ENCODE measurements at regions not wholly inside any gene's neighbourhood (a gene's known extent, or its start where the extent isn't known, plus 50 kb on each side); places are given as distances from the start of the nearest gene placed in this dataset.
"Not testable (repeated sequence)": the region's sequence is repeated elsewhere in the genome, so short reads cannot be mapped to it uniquely, and the experiment has no call there.

DNA sequence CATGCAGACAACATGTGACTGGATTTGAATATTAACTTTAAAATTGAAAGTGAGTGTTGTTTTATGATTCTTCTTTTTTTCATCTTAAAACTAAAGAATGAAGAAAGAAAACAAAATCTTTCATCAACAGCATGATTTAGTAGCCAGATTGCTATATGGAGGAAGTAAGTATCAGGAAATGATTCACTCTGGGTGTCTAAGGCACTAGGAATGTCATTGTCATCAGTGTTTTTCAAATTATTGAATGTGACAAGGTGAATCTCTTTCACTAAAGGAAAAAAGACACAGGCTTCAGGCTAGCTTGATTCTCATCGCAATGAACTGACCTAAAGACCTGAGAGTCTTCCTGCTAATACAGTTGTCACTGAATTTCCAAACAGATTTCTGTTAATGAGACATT, 430.1 kb downstream of the FBXO15 start:
- no peak for DNase-seq

DNA sequence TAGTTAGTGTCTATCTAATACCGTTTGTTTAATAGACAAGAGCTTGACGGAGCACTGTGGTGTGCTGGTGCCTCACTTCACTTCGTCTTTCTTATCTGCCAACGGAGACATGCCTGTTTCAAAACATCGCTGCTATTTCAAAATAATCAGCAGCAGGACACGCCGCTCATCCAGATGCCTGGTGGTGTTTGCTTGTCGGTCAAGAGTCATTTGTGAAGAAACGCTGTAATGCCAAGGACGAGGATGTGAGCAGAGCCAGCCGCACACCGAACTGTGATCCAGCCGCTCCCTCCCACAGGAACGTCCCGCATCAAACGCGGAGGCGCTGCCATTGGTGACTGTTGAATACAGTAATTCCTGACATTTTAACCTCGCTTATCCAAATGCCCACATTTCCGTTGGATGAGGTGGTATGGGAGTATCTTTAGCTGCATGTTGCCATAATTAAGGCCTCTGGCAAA, 432.4 kb downstream of the FBXO15 start:
- DNase-seq: no peak

DNA sequence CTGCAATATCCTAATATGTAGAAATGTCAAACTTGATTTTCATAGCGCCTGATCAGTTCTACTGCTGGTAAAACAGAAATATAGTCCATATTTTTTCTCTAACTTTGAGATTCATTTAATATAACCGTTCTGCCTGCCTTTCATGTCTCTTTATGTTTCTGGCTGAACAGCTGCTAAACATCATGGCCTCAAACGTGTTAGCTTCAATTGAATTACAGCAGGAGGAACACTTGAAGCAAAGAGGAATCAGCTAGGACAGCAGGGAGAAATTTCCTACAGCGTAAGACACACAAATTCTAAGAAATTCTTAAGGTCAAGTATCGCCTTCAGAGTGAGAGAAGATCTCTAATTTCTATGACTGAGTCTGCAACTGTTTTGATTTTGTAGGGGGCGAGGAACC, 433.2 kb downstream of the FBXO15 start:
- no peak for DNase-seq

DNA sequence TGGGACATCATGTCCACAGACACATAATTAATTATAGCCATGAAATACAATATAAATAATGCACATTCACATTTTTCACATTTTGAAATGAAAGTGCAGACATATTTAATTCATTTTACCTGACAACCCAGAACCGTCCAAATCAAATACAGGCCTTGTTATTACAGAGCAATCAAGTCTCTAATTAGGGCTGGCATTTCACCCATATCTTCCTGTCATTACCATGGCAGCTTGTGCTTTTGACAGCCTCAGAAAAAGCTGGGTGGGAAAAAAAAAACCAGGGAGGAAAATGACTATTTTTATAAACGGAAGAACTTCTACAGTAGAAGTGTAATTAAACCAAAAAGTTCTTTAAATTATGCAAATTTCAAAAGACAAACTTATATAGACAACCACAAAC, 436.4 kb downstream of the FBXO15 start:
- no peak for DNase-seq

DNA sequence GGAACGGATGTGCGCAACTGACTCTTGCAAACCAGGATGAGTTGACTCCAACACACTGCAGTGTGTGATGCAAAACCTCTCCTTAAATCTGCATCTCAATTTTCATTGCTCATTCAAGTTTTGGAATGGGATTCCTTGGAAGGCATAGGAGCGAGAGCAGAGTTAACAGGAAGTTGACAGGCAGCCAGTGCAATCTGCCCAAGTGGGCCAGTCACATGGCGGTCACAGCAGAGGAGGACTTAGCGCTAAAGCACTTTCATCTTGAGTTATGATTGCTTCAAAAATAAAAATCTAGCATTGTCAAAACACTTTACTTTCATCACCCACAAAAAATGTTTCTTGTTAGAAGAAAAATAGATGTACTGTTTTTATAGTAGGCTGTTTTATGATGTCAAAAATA, 439.0 kb downstream of the FBXO15 start:
- DNase-seq: no peak

DNA sequence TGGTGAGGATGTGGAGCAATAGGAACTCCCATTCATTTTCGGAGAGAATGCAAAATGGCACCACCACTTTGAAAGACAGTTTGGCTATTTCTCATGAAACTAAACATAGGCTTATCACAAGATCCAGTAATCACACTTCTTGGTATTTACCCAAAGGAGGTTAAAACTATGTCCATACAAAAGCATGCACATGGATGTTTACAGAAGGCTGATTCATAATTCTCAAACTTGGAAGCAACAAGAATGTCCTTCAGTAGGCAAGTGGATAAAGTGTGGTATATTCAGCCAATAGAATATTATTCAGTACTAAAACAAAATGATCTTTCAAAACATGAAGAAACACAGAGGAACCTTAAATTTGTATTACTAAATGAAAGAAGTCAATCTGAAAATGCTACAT, 440.6 kb downstream of the FBXO15 start:
- no peak for DNase-seq

DNA sequence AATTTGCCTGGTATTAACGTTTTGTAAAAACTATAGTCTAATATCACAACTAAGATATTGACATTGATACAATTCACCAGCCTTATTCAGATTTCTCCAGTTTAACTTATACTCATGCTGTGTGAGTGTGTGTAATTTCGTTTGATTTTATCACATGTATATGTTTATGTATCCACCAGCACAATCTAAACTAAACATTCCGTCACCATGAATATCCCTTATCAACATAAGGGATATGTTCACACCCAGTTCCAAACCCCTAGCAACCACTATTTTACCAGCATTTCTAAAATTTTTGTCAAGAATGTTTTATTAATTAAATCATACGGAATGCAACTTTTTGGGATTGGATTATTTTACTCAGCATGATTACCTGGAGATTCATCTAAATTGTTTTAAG, 450.3 kb downstream of the FBXO15 start:
- no peak for DNase-seq

DNA sequence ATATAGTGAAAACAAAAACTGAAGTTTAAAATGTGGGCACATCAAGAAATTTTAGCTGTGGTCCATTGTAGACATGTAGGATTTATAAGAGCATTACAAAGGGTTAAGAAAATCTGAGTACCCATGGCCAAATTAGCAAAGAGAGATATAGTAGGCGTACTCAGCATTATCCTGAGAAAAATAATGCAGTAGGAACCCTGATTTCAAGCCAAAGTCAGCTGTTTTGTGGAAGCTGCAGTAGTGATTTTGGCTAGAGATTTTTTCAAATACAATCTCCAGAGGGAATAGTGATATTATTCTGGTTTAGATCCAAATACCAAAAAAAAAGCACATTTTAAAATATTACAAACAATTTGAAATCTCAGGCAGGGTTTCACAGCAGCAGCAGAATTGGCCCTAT, 450.9 kb downstream of the FBXO15 start:
- DNase-seq: no peak

DNA sequence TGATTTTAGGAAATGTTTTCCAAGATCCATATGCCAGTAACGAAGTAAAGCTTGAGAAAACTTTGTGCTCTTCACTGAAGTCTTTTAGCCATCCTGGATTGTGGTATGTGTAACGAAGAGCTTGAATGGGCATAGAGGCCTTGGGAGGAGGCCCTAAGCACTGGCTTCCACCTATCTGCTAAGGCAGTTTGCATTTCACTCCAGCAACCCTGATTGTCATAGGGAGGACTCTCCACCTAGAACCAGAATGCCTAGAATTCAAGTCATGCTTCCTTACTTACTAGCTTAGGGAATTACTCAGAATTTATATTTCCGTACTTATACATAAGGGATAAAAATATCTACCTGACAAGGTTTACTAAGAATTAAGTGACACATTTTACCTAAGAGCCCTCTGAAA, 451.5 kb downstream of the FBXO15 start:
- no peak for DNase-seq

DNA sequence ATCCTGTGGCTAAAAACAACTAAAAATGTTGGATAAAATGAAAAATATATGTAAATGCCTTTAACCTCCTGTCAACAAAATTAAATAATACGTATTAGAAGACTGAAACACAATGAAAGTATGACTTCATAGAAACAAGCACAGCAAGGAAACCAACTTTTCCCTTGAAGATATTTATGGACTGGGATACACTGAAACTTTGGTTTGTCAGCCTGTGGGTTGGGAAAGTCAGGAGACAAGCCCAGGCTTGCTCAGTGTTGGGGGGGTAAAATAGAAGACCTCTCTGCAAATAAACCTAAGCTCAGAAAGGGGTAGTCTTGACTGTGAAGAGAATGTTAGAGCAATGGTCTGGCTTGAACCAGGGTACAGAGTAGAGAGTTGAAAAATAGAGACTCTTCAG, 454.5 kb downstream of the FBXO15 start:
- DNase-seq: no peak

DNA sequence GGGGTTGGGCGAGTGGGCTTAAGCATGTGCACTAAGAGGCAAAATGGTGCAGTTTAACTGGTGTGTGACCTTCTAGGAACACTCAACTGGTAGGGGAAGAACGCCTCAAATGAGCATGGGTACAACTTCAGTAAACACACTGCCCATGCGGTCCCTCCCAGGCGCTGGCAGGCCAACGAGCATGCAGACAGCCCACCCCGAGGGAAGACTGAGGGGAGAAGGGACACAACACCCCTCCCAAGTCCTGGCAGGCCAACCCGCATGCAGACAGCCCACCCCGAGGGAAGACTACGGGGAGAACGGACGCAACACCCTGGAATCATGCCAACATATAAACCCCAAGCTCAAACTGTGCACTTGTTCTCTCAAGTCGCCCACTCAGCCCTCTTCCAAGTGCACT, 456.0 kb downstream of the FBXO15 start:
- no peak for DNase-seq

DNA sequence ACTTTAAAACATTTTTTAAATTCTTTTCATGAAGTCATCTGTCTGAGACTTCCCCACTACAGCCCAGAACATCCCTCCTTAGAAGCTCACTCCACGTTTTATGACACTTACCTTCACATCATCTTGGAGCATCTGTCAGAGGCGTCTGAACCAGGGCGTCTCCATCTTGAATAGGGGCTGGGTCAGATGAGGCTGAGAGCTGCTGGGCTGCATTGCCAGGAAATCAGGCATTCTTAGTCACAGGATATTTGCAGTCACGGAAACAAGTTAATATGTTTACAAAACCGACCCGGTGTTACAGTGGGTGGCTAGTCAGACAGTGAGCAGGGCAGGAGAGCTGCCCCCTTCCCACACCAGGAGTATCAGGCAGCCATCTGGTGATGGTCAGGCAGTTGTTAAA, 456.5 kb downstream of the FBXO15 start:
- DNase-seq: no peak

DNA sequence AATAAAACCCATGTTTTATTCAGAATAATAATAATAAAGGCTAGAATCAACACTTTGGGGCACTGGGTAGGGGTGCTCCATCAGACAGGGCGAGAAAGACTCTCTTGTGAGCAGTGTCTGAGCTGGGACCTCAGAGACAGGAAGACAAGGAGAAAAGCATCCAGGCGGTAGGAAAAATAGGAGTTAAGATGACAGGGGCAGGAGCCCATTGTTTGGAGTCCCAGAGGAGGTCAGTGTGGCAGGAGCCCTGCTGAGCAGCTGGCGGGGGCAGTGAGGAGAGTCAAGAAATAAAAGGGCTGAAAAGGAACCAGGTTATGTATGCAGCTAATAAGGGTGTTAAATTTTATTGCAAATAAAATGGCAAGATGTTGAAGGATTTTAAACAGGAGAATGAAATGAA, 457.4 kb downstream of the FBXO15 start:
- no peak for DNase-seq

DNA sequence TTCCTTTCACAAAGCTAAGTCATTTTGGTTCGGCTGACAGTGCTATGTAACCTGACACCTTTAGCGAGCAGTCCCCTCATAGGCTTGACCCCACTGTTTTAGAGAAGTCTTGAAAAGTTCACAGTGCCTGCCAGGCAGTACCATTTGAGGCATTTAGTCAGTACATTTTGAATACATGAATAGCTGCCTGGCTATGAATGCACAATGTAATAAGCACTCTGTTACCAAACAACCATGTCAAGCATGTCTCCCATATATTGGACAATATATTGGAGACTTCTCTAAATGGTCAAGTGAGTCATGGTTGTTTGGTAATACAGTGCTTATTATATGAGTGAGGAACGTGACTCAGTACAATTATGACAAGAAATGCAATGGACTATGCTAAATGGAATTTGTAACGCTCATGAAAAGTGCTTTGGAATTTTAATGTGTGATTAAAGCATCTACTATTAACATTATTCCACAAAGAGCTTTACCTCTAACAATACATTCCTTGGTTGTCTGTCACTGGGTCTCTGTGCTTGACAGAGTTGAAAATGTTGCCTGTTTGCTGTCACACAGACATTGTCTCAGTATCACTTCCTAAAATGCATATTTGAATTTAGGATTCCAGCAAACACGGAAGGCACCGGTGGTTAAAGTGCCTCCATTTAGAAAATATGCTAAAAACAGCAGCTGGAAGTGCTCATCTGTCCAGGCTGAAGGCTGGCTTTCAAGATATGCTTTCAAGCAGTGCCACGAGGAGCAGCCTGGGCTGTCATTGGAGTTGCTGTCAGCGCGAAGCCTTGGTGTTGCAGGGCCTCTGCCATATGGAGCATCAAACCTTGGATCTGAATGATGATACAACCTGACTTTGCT, 458.6 kb downstream of the FBXO15 start:
- no peak for DNase-seq

DNA sequence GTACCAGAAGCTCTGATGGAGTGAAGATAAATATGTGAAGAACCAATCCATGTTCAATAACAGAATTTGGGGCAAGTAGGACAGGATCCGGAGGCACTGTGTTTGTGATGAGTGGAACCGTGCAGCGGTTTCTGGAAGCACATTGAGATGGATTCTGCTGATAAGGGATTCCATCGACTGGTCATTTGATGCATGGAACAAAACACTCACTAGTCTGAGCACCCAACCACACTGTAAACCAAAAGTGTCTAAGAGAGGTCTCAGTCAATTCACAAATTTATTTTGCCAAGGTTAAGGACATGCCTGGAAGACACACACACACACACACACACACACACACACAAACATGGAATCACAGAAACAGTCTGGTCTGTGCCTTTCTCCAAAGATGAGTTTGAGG, 459.5 kb downstream of the FBXO15 start:
- DNase-seq: no peak

DNA sequence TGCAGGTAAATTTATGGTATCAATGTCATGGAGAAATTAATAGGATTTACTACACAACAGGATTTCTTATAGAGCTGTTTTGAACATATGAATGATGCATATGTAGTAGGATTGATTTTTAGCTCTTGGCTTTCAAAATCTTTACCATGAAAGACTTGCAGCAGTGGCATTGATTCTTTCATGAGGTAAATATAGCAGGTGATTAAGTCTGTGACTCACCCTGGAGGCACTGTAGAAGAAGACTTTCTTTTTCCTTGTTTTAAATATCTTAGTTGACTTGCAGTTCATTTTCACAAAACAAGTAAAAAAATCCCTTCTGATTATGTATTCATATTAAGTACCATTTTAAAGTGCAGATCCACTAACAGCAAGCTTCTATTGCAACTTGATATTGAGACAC, 463.0 kb downstream of the FBXO15 start:
- DNase-seq: no peak

DNA sequence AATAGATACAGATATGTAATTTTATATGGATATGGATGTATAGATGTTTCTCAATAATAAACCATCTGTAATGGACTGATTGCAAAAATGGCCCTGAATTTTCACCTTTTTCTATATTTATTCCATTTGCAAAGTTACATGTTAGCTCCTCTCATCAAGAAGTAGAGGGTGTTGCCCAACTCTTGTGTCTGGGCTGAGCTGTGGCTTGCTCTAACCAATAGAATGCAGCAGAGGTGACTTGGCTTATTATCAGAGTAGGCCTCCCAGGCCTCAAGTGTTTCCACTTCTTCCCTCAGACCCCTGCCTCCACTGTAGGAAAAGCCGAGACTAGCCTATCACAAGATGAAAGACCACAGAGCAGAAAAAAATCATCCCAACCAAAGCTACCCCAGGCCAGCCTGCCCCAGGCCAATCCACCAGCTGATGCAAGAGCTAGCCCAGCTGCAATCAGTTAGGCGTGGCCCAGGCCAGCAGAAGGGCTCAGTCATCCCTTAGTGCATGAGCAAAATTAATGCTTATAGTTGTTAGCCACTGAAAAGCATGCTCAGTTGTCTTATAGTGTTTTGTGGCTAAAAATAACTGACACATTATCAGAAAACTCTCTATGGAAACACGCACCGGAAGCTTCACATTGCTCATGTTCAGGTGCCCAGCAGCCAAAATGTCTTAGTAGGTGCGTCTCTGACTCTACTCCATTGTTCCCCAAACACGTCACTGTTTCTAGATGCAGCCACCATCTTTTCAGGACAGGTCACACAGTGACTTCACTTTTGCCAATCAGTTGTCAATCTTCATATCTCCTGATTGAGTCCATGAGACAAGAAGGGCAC, 464.0 kb downstream of the FBXO15 start:
- no peak for DNase-seq

DNA sequence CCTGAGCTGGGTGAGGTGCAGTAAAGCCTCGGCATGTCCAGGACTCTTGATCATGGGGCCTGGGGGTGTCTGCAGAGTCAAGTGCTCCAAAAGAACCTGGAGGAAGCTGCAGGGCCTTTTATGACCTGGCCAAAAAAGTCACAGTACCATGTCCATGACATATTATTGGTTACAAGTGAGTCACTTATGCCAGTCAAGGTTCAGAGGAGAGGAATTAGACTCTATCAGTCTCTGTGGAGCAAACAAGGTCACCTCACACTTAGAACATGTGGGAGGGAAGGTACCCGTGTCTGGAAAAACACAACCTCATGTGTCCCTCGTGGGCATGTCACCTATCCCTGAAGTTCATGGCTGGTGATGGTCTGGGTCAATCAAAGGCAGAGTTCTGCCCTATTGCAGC, 465.7 kb downstream of the FBXO15 start:
- no peak for DNase-seq

DNA sequence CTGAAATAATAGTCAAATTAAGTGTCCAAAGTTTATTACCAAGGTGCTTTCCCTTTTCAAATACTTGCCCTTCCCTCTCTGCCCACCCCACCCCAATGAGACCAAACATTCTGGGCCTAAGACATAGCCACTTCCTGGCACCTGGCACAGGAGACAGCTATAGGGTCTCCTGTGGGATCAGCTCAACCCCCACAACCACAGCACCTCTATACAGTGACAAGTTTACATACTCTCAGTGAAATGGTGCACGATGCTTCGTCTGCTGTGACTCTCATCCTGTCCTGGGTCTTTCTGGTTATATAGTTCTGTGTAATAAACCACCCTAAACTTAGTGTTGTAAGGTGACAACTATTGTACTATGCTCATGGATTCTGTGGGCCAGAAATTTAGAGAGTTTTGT, 466.2 kb downstream of the FBXO15 start:
- no peak for DNase-seq

DNA sequence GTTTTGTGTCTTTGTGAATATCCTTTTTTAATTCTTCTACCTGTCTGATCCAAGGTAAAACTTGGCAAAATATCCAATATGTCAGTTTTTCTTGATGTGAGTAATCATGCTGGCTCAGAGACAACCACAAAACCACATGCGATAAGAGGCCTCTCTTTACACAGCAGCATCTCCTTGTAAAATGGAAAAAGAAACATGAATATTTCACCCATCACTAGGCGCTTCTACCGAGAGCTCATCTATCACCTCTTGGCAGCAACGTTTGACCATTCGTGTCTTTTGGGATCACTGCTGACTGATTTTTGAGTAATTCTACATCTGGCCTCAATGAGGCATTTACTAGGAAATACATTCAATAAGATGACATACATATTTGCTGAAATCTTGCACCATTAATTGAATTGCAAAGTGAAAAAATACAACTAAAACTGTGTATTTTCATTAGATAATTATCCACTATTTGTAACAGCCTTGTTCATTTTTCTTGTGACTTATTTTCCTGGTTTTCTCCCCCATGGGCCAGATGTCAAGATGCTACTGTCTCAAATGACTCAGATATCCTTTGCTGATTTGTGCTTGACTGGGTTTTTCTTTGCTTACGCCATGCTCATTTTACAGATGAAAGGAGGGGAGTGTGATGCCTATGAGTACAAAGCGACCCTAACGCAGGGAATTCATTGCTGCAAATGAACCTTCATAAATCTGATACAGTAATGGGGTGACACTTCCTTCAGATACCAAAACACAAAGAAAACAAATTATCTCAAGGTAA, 467.5 kb downstream of the FBXO15 start:
- DNase-seq: no peak

DNA sequence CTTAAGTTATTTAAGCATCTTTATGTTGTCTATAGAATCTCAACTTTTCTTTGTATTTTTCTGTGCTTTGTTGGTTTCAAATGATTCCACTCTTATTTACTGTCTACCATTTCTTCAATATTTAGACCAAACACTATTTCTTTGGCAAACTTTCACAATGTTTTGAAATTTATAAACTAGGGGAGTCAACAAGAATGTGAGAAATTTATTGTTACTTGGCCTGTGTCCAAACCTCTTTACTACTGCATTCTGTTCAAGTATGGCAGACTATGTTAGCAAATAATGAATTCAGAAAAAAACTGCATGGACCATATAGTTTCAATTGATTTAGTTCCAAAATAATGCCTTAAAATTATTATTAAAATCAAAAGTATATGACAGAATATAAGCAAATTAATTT, 470.2 kb downstream of the FBXO15 start:
- DNase-seq: no peak

DNA sequence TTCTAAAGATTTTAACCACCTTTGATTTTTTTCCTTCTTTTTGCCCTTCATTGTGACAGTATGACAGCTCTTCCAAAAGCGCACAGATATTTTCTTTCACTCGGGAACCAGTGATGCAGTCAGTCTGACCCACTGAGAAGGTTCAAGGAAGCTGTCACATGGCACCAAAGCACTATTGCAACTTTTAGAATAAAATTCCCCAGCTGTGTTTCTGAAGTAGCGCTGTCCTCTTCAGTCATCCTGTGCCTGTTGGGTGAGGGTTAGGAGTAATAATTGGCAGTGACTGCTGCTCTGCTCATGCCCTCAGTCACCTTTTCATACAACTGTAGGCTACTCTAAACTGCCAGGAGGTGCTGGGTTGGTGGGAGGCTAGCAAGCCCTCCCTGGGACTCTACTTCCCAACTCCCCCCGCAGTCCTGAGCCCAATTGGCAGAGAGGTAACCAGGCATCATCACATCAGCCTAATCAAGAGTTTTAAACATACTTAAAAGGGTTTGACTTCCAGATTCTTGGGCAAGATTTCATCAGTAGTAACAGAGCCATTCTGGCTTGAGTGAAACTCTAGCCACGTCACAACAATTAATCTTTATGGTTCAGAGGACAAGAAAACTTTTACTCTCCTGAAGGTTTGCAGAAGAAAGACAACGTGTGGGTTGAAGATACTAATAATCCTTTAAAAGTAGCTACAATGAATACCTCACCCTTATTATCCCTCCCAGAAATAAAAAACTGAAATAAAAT, 473.3 kb downstream of the FBXO15 start:
- no peak for DNase-seq

DNA sequence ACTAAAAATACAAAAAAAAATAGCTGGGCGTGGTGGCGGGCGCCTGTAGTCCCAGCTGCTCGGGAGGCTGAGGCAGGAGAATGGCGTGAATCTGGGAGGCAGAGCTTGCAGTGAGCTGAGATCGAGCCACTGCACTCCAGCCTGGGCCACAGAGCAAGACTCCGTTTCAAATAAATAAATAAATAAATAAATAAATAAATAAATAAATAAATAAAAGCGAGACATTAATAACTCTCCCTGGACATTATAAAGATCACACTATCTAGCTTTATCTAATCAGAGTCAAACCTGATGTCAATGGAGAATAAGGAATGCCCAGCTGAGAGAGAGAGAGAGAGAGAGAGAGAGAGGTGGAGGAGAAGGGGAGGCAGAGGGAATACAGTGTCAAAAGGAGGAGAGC, 476.2 kb downstream of the FBXO15 start:
- DNase-seq: not testable (repeated sequence)
